A549 (cell line): ENCODE measurements at regions not wholly inside any gene's neighbourhood (a gene's known extent, or its start where the extent isn't known, plus 50 kb on each side); places are given as distances from the start of the nearest gene placed in this dataset.

Experiments used
- ATAC-seq, 2 experiments: fragments of 200-7000 bp in 1 of 2; fragments of >200 bp in 1 of 2; cut with Nextera tagmentation in 1 of 2; cut with Tn5 transposase in 1 of 2; 3 replicates each; pipeline versions ENCODE4 v1.8.0 to v1.9.1; 2018 to 2020; ENCODE audit warnings: mild to moderate bottlenecking in 1 of 2, moderate library complexity in 1 of 2
- CTCF ChIA-PET: fragments of 300-600 bp; sonication (Branson Sonifier 250); formaldehyde crosslinking; extraction: SDS; loops from one replicate; lab custom pipeline; 2021; ENCODE audit warnings: antibody characterized with exemption, inconsistent platforms; lab: Yijun Ruan, JAX
- POLR2A ChIA-PET: fragments of 350-600 bp; formaldehyde crosslinking; extraction: SDS; loops from one replicate; lab custom pipeline; 2021; ENCODE audit warnings: antibody characterized with exemption, inconsistent platforms; lab: Yijun Ruan, JAX
- DNase-seq, 2 experiments: peaks; one replicate each; pipeline versions ENCODE4 v3.0.0 to v3.0.0-alpha.2; 2011 to 2016; ENCODE audit warnings: low read depth in 1 of 2, low spot score in 1 of 2
- FAIRE-seq: peaks from 2 replicates; lab custom pipeline; 2011; peaks lifted over from hg19 to GRCh38; lab: Jason Lieb, UNC
- H3K27ac ChIP-seq, 2 experiments: fragments of >200 bp; sonication (Bioruptor Twin); formaldehyde crosslinking; 3 replicates each; pipeline ENCODE4 v1.5.1; 2016 to 2017
- H3K4me1 ChIP-seq: fragments of >200 bp; sonication (Bioruptor Twin); formaldehyde crosslinking; 3 replicates; pipeline ENCODE4 v1.6.1; 2016
- H3K4me2 ChIP-seq: fragments of >200 bp; sonication (Bioruptor Twin); formaldehyde crosslinking; 3 replicates; pipeline ENCODE4 v1.6.1; 2016
- H3K4me3 ChIP-seq: fragments of >200 bp; sonication (Bioruptor Twin); formaldehyde crosslinking; 3 replicates; pipeline ENCODE4 v1.5.1; 2016
- H3K9me3 ChIP-seq: fragments of >200 bp; sonication (Bioruptor Twin); formaldehyde crosslinking; 3 replicates; pipeline ENCODE4 v1.6.1; 2016
- CBX2 ChIP-seq: fragments of 200-600 bp; sonication (generic); IDR thresholded peaks from 2 replicates; pipeline ENCODE4 v1.6.1; 2016; ENCODE audit warnings: low read depth, mild to moderate bottlenecking, borderline replicate concordance
- CBX8 ChIP-seq: fragments of 200-600 bp; sonication (generic); IDR thresholded peaks from 2 replicates; pipeline ENCODE4 v1.6.1; 2016
- CHD2 ChIP-seq: fragments of 150-350 bp; IDR thresholded peaks from 2 replicates; pipeline ENCODE4 v1.6.1; 2014; ENCODE audit warnings: low read length; ENCODE audit not compliant: partially characterized antibody
- EHF ChIP-seq: fragments of 250-450 bp; sonication (Bioruptor Pico); IDR thresholded peaks from 2 replicates; pipeline ENCODE4 v1.5.0; 2020; ENCODE audit warnings: mild to moderate bottlenecking
- EHMT2 ChIP-seq: fragments of 200-600 bp; sonication (generic); IDR thresholded peaks from 2 replicates; pipeline ENCODE4 v1.6.1; 2016; ENCODE audit warnings: antibody characterized with exemption, low read depth, mild to moderate bottlenecking, moderate library complexity
- FOSB ChIP-seq: fragments of 250-450 bp; sonication (Bioruptor Pico); IDR thresholded peaks from 2 replicates; pipeline ENCODE4 v1.5.0; 2020; ENCODE audit warnings: mild to moderate bottlenecking, moderate library complexity
- HEYL ChIP-seq: fragments of 250-450 bp; sonication (Bioruptor Pico); IDR thresholded peaks from 2 replicates; pipeline ENCODE4 v1.8.0; 2021; ENCODE audit warnings: mild to moderate bottlenecking, moderate library complexity
- HMGXB4 ChIP-seq: fragments of 250-450 bp; sonication (Bioruptor Pico); IDR thresholded peaks from 2 replicates; pipeline ENCODE4 v1.5.0; 2021; ENCODE audit warnings: mild to moderate bottlenecking, moderate library complexity, borderline replicate concordance
- JUNB ChIP-seq: fragments of >200 bp; sonication (Bioruptor Twin); formaldehyde crosslinking; IDR thresholded peaks from 2 replicates; pipeline ENCODE4 v1.6.1; 2016
- KDM1A ChIP-seq: fragments of 200-600 bp; sonication (generic); IDR thresholded peaks from 2 replicates; pipeline ENCODE4 v1.6.1; 2016; ENCODE audit warnings: low read depth, mild to moderate bottlenecking
- MAFK ChIP-seq: fragments of 450-650 bp; IDR thresholded peaks from 2 replicates; pipeline ENCODE4 v1.6.1; 2014; ENCODE audit not compliant: partially characterized antibody
- MYC ChIP-seq: IDR thresholded peaks from 2 replicates; pipeline ENCODE4 v1.6.1; 2012; ENCODE audit warnings: mild to moderate bottlenecking, inconsistent platforms, low read length, improper control_type of control experiment, borderline replicate concordance
- NFE2L2 ChIP-seq: fragments of 150-350 bp; conservative IDR thresholded peaks from 2 replicates; pipeline ENCODE4 v1.6.1; 2014; ENCODE audit warnings: low read length
- POLR2A ChIP-seq: IDR thresholded peaks from 2 replicates; pipeline ENCODE4 v1.6.1; 2012; ENCODE audit warnings: mild to moderate bottlenecking, low read length
- RARB ChIP-seq: fragments of 250-450 bp; sonication (Bioruptor Pico); IDR thresholded peaks from 2 replicates; pipeline ENCODE4 v1.8.0; 2021; ENCODE audit warnings: mild to moderate bottlenecking, moderate library complexity
- SMC3 ChIP-seq: fragments of >200 bp; sonication (Bioruptor Twin); formaldehyde crosslinking; IDR thresholded peaks from 3 replicates; pipeline ENCODE4 v1.6.1; 2018; ENCODE audit warnings: inconsistent platforms
- SREBF2 ChIP-seq: fragments of 450-650 bp; IDR thresholded peaks from 2 replicates; pipeline ENCODE4 v1.6.1; 2014; ENCODE audit warnings: mild to moderate bottlenecking, moderate library complexity
- TP53 ChIP-seq: fragments of 250-450 bp; sonication (Bioruptor Pico); IDR thresholded peaks from 2 replicates; pipeline ENCODE4 v1.5.0; 2021; ENCODE audit warnings: mild to moderate bottlenecking, moderate library complexity
- USF2 ChIP-seq: fragments of 450-650 bp; IDR thresholded peaks from 2 replicates; pipeline ENCODE4 v1.6.1; 2014; ENCODE audit warnings: antibody characterized with exemption
- ZFP36 ChIP-seq: fragments of 450-650 bp; IDR thresholded peaks from 2 replicates; pipeline ENCODE4 v1.6.1; 2014; ENCODE audit warnings: borderline replicate concordance; ENCODE audit not compliant: partially characterized antibody
- ZNF302 ChIP-seq: fragments of 250-450 bp; sonication (Bioruptor Pico); IDR thresholded peaks from 2 replicates; pipeline ENCODE4 v1.9.0; 2021; ENCODE audit warnings: inconsistent platforms, mild to moderate bottlenecking, moderate library complexity
- ZSCAN20 ChIP-seq: fragments of 250-450 bp; sonication (Bioruptor Pico); IDR thresholded peaks from 2 replicates; pipeline ENCODE4 v1.8.0; 2022; ENCODE audit warnings: mild to moderate bottlenecking, moderate library complexity
- WGBS: methylation state at CpG from one replicate; pipeline ENCODE4 v1.1.6; 2017; ENCODE audit errors: missing lambda C conversion rate; 5-methylcytosine and 5-hydroxymethylcytosine counted together

GRCh38 chr16:35399133-35399532, 1939.7 kb downstream of the TP53TG3F start:
- FAIRE-seq (no peak), DNase-seq (no peak), ATAC-seq (no peak)
- Histone ChIP-seq H3K27ac (no peak overlapping the region), H3K9me3 (no peaks in the 10 kb centered on the region), H3K4me2 (no peak overlapping the region), H3K4me3 (no peak overlapping the region), H3K4me1 (no peaks in the 10 kb centered on the region)
- TF ChIP-seq SMC3 (no peak), CBX8 (no peak), TP53 (CRISPR knock-in tag) (no peak), USF2 (no peak), KDM1A (no peak), SREBF2 (no peak), RARB (CRISPR knock-in tag) (no peak), JUNB (no peak), NFE2L2 (no peak), ZSCAN20 (CRISPR knock-in tag) (no peak)
- 3% methylated on average over 2 of the region's 2 CpGs for WGBS
- POLR2A ChIA-PET = no interaction called here
- CTCF ChIA-PET = no interaction called here

GRCh38 chr16:35404273-35404672, 1944.9 kb downstream of the TP53TG3F start:
- Histone ChIP-seq H3K4me2 (no peak overlapping the region), H3K27ac (no peak overlapping the region), H3K9me3 (no peaks in the 10 kb centered on the region), H3K4me3 (no peak overlapping the region), H3K4me1 (no peaks in the 10 kb centered on the region)
- 13% methylated on average over 2 of the region's 2 CpGs for WGBS
- no peak for ATAC-seq
- DNase-seq = no peak
- POLR2A ChIA-PET = no interaction called here
- CTCF ChIA-PET = interaction anchor here (0.6 kb wide), 1 partner anchor 9 kb away, joined by 4 read pairs; no protein-coding TSS in a partner anchor
- FAIRE-seq = no peak
- no peak for TF ChIP-seq HEYL (CRISPR knock-in tag)
- TF ChIP-seq MAFK = peak; percentile 75
- TF ChIP-seq, all 56 proteins: peak for 1

DNA sequence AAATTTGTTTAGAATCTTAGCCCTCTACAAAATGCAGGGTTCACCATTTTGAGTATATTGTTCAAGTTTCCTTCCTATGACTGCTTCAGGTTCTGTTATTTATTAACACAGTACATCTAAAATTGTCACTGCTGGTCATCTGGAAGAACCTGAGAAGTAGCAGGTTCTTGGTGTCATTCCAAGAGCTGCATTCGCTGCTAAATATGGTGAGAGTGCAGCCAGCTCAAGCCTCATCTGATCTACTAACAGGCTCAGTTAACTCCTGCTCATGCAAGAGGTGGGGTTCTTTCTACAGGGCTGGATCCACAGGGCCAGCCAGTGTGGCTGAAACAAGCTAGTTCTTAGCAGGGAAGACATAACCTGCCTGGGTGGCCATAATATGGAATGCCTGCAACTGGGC, 1946.1 kb downstream of the TP53TG3F start:
- Histone ChIP-seq H3K4me3 (no peak overlapping the region), H3K4me1 (no peaks in the 10 kb centered on the region), H3K4me2 (no peak overlapping the region), H3K9me3 (no peaks in the 10 kb centered on the region), H3K27ac (no peak overlapping the region)
- POLR2A ChIA-PET = no interaction called here
- 0% methylated on average over 1 of the region's 1 CpG for WGBS
- ATAC-seq (no peak), FAIRE-seq (no peak), DNase-seq (no peak)
- TF ChIP-seq ZFP36 (no peak), MYC (no peak), POLR2A (no peak), FOSB (CRISPR knock-in tag) (no peak), EHF (no peak), HMGXB4 (CRISPR knock-in tag) (no peak), CBX2 (no peak), NFE2L2 (no peak), CHD2 (no peak), EHMT2 (no peak), ZNF302 (CRISPR knock-in tag) (no peak), SREBF2 (no peak)
- CTCF ChIA-PET = interaction anchor here (1.3 kb wide), 1 partner anchor 15 kb away, joined by 3 read pairs; no protein-coding TSS in a partner anchor
